HG03565 (cell line): ENCODE measurements at regions not wholly inside any gene's neighbourhood (a gene's known extent, or its start where the extent isn't known, plus 50 kb on each side); places are given as distances from the start of the nearest gene placed in this dataset.
"Not testable (repeated sequence)": the region's sequence is repeated elsewhere in the genome, so short reads cannot be mapped to it uniquely, and the experiment has no call there.

Source experiments
- ATAC-seq: cut with Tn5 transposase; IDR thresholded peaks from one replicate; pipeline ENCODE4 v1.9.1; 2021; ENCODE audit warnings: mild to moderate bottlenecking, moderate library complexity; ENCODE audit not compliant: unreplicated experiment

DNA sequence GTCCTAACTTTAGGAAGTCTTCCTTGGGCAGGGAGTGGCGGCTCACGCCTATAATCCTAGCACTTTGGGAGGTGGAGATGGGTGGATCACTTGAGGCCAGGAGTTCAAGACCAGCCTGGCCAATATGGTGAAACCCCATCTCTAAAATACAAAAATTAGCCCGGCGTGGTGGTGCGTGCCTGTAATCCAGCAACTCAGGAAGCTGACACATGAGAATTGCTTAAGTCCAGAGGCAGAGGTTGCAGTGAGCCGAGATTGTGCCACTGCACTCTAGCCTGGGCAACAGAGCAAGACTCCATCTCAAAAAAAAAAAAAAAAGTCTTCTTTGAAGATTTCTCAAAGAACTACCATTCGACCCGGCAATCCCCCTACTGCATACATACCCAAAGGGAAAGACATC is 50.0 kb upstream of the GPCPD1 start:
- ATAC-seq = not testable (repeated sequence)
